GM19351 (cell line): ENCODE measurements at regions not wholly inside any gene's neighbourhood (a gene's known extent, or its start where the extent isn't known, plus 50 kb on each side); places are given as distances from the start of the nearest gene placed in this dataset.

Source experiments
- ATAC-seq: cut with Tn5 transposase; IDR thresholded peaks from one replicate; pipeline ENCODE4 v1.9.1; 2021; ENCODE audit warnings: mild to moderate bottlenecking, moderate library complexity; ENCODE audit not compliant: unreplicated experiment

- no peak for ATAC-seq
Observed at GRCh38 chr11:15913261-15913660, 443.1 kb downstream of the SOX6 start.
